ENCODE measurements at regions not wholly inside any gene's neighbourhood (a gene's known extent, or its start where the extent isn't known, plus 50 kb on each side); places are given as distances from the start of the nearest gene placed in this dataset.
"Not testable (repeated sequence)": the region's sequence is repeated elsewhere in the genome, so short reads cannot be mapped to it uniquely, and the experiment has no call there.

DNA sequence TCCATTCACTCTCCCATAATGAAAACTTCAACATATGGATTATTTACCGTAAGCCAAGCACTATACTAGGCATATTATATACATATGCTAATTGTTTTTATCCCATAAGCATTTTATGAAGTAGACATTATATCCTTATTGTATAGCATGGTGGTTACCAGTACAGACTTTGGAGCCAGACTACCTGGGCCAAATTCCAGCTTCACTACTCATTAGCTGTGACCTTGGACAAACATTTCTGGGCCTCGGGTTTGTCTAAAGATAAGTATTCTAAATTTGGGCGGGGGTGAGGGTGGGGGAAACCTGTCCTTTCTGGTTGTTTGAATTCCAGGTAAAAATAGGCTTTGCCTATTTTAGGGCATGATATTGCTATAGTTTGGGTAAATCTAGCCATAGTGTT is 66.5 kb upstream of the P2RY1 start:
- Histone ChIP-seq H3K27me3 (ENCODE audit: insufficient read depth, low read length) (no peaks in the 10 kb centered on the region), H3K9me3 (ENCODE audit: low read length) (no peaks in the 10 kb centered on the region), H2AFZ (ENCODE audit: low read depth, low read length) (no peak overlapping the region), H3K4me3 (ENCODE audit: low read length) (no peak overlapping the region), H3K4me1 (ENCODE audit: insufficient read depth, low read length) (no peaks in the 10 kb centered on the region), H3K36me3 (ENCODE audit: insufficient read depth, low read length) (no peaks in the 10 kb centered on the region)

- Histone ChIP-seq H2AFZ (ENCODE audit: low read depth, low read length) (no peak overlapping the region), H3K36me3 (ENCODE audit: insufficient read depth, low read length) (no peaks in the 10 kb centered on the region), H3K27me3 (ENCODE audit: insufficient read depth, low read length) (no peaks in the 10 kb centered on the region), H3K4me1 (ENCODE audit: insufficient read depth, low read length) (no peaks in the 10 kb centered on the region), H3K4me3 (ENCODE audit: low read length) (no peak overlapping the region), H3K9me3 (ENCODE audit: low read length) (no peaks in the 10 kb centered on the region)
Observed at GRCh38 chr3:152769523-152769922, 65.4 kb upstream of the P2RY1 start.

DNA sequence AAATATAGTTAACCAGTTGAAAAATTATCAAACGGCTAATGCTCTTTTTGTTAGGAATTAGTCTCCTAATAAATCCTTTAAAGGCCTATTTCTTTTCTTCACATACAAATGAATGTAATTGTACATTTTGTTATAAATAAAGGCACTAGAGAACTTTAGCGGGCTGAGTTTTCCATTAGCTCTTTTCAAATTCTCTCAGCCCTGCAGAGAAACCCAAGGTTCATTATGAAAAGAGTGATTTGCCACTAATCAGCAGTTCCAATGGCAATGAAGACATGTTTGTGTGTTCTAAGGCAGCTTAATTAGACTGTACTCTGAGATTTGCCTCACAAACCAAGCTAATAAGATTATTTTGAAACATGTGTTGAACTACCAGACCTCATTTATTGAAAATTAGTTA is 64.6 kb upstream of the P2RY1 start:
- Histone ChIP-seq H3K36me3 (ENCODE audit: insufficient read depth, low read length) (no peaks in the 10 kb centered on the region), H3K4me1 (ENCODE audit: insufficient read depth, low read length) (no peaks in the 10 kb centered on the region), H3K27me3 (ENCODE audit: insufficient read depth, low read length) (no peaks in the 10 kb centered on the region), H2AFZ (ENCODE audit: low read depth, low read length) (no peak overlapping the region), H3K4me3 (ENCODE audit: low read length) (no peak overlapping the region), H3K9me3 (ENCODE audit: low read length) (no peaks in the 10 kb centered on the region)

GRCh38 chr3:152771120-152771519 is 63.8 kb upstream of the P2RY1 start:
- Histone ChIP-seq H3K4me1 (ENCODE audit: insufficient read depth, low read length) (no peaks in the 10 kb centered on the region), H3K9me3 (ENCODE audit: low read length) (no peaks in the 10 kb centered on the region), H3K27me3 (ENCODE audit: insufficient read depth, low read length) (no peaks in the 10 kb centered on the region), H3K36me3 (ENCODE audit: insufficient read depth, low read length) (no peaks in the 10 kb centered on the region), H3K4me3 (ENCODE audit: low read length) (no peak overlapping the region), H2AFZ (ENCODE audit: low read depth, low read length) (no peak overlapping the region)

- H2AFZ ChIP-seq (ENCODE audit: low read depth, low read length): no peak overlapping the region
- H3K9me3 ChIP-seq (ENCODE audit: low read length): no peaks in the 10 kb centered on the region
- no peak overlapping the region for H3K4me3 ChIP-seq (ENCODE audit: low read length)
- H3K4me1 ChIP-seq (ENCODE audit: insufficient read depth, low read length): no peaks in the 10 kb centered on the region
- H3K36me3 ChIP-seq (ENCODE audit: insufficient read depth, low read length): no peaks in the 10 kb centered on the region
- H3K27me3 ChIP-seq (ENCODE audit: insufficient read depth, low read length): no peaks in the 10 kb centered on the region
Observed at GRCh38 chr3:152772674-152773225, 62.2 kb upstream of the P2RY1 start.

DNA sequence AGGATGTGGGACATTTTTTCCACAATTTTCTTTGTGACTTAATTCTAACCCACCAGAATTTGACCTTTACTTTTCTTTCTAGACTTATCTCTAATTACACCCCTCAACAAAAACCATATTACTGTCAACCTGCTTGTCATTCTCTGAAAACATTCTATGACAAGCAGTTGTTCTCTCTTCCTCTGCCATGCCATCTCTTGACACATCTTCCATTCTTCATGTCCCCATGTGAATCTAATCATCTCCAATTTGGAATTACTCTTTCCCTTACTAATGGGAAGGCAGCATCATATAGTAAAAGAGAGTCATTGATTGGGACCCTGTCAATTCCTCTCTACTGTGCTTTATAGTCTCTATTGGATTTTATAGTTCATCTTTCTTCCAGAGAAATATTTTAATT is 61.3 kb upstream of the P2RY1 start:
- no peak overlapping the region for H3K4me3 ChIP-seq (ENCODE audit: low read length)
- no peaks in the 10 kb centered on the region for H3K27me3 ChIP-seq (ENCODE audit: insufficient read depth, low read length)
- no peaks in the 10 kb centered on the region for H3K36me3 ChIP-seq (ENCODE audit: insufficient read depth, low read length)
- no peak overlapping the region for H2AFZ ChIP-seq (ENCODE audit: low read depth, low read length)
- H3K4me1 ChIP-seq (ENCODE audit: insufficient read depth, low read length): no peaks in the 10 kb centered on the region
- H3K9me3 ChIP-seq (ENCODE audit: low read length): no peaks in the 10 kb centered on the region

DNA sequence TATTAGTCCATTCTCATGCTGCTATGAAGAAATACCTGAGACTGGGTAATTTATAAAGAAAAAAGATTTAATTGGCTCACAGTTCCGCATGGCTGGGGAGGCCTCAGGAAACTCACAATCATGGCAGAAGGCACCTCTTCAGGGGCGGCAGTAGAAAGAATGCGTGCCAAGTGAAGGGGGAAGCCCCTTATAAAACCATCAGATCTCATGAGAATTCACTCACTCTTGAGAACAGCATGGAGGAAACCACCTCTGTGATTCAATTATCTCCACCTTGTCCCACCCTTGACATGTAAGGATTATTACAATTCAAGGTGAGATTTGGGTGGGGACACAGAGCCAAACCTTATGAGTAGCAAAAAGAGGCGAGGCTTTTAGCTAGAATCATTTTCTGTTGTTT is 60.7 kb upstream of the P2RY1 start:
- not testable (repeated sequence) for H3K4me3 ChIP-seq (ENCODE audit: low read length); H2AFZ ChIP-seq (ENCODE audit: low read depth, low read length); H3K27me3 ChIP-seq (ENCODE audit: insufficient read depth, low read length); H3K4me1 ChIP-seq (ENCODE audit: insufficient read depth, low read length); H3K9me3 ChIP-seq (ENCODE audit: low read length); H3K36me3 ChIP-seq (ENCODE audit: insufficient read depth, low read length)

DNA sequence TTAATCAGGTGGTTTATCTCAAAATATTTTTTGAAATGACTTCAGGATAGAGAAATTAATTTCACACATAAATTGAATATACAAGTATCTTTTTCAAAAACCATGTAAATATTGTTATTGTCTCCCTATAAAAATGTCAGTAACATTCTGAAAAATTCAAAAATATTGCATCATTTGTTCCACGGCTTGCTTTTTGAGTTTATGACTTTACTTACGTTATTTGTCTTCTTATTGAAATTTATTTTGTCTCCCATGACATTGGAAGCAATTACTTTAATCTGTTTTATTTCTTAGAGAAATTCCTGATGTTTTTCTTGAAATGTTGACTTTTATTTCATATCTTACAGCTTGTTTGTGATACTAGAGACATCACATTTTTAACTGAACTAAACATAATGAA is 56.9 kb upstream of the P2RY1 start:
- no peak overlapping the region for H2AFZ ChIP-seq (ENCODE audit: low read depth, low read length)
- H3K4me3 ChIP-seq (ENCODE audit: low read length): no peak overlapping the region
- no peaks in the 10 kb centered on the region for H3K36me3 ChIP-seq (ENCODE audit: insufficient read depth, low read length)
- peaks cover 10% of the 10 kb centered on the region for H3K4me1 ChIP-seq (ENCODE audit: insufficient read depth, low read length)
- no peaks in the 10 kb centered on the region for H3K9me3 ChIP-seq (ENCODE audit: low read length)
- H3K27me3 ChIP-seq (ENCODE audit: insufficient read depth, low read length): no peaks in the 10 kb centered on the region

DNA sequence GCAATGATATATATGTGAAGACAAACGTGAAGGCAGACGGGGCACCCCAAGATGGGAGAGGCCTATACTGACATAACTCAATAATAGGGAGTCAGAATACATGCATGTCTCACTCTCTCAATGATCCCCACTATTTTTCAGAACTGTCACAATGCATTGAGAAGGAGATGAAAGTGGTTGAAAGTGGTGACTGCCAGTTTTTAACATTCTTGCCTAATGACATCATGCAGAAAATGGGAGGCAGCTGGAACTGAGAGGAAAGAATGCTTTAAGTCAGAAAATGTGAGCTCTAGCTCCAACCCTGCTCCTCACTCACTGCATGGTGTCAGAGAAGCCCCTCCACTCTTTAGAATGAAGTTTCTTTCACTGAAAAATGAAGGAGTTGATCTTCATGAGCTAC is 55.3 kb upstream of the P2RY1 start:
- peak overlapping the region; percentile 29 for H2AFZ ChIP-seq (ENCODE audit: low read depth, low read length)
- H3K4me3 ChIP-seq (ENCODE audit: low read length): no peak overlapping the region
- H3K27me3 ChIP-seq (ENCODE audit: insufficient read depth, low read length): no peaks in the 10 kb centered on the region

GRCh38 chr3:152780553-152780952 is 54.4 kb upstream of the P2RY1 start:
- no peak overlapping the region for H2AFZ ChIP-seq (ENCODE audit: low read depth, low read length)

More for the DNA sequence above, 55.3 kb upstream of the P2RY1 start:
- H3K36me3 ChIP-seq (ENCODE audit: insufficient read depth, low read length): no peaks in the 10 kb centered on the region
- H3K4me1 ChIP-seq (ENCODE audit: insufficient read depth, low read length): peaks cover 10% of the 10 kb centered on the region
- H3K9me3 ChIP-seq (ENCODE audit: low read length): no peaks in the 10 kb centered on the region

GRCh38 chr3:152785051-152785450 is 49.9 kb upstream of the P2RY1 start:
- Histone ChIP-seq H2AFZ (ENCODE audit: low read depth, low read length) (no peak overlapping the region), H3K4me1 (ENCODE audit: insufficient read depth, low read length) (peaks cover 2% of the 10 kb centered on the region), H3K36me3 (ENCODE audit: insufficient read depth, low read length) (no peaks in the 10 kb centered on the region), H3K27me3 (ENCODE audit: insufficient read depth, low read length) (no peaks in the 10 kb centered on the region), H3K9me3 (ENCODE audit: low read length) (no peaks in the 10 kb centered on the region), H3K4me3 (ENCODE audit: low read length) (no peak overlapping the region)

More at GRCh38 chr3:152780553-152780952, 54.4 kb upstream of the P2RY1 start:
- H3K36me3 ChIP-seq (ENCODE audit: insufficient read depth, low read length): no peaks in the 10 kb centered on the region
- H3K4me3 ChIP-seq (ENCODE audit: low read length): no peak overlapping the region
- H3K9me3 ChIP-seq (ENCODE audit: low read length): no peaks in the 10 kb centered on the region
- no peaks in the 10 kb centered on the region for H3K27me3 ChIP-seq (ENCODE audit: insufficient read depth, low read length)
- peaks cover 10% of the 10 kb centered on the region for H3K4me1 ChIP-seq (ENCODE audit: insufficient read depth, low read length)
